Occipital lobe (tissue), 1 donor: ENCODE measurements at regions not wholly inside any gene's neighbourhood (a gene's known extent, or its start where the extent isn't known, plus 50 kb on each side); places are given as distances from the start of the nearest gene placed in this dataset.
"Not testable (repeated sequence)": the region's sequence is repeated elsewhere in the genome, so short reads cannot be mapped to it uniquely, and the experiment has no call there.

Source experiments
- DNase-seq: peaks from one replicate; lab custom pipeline; 2025; lab: John Stamatoyannopoulos, UW

DNA sequence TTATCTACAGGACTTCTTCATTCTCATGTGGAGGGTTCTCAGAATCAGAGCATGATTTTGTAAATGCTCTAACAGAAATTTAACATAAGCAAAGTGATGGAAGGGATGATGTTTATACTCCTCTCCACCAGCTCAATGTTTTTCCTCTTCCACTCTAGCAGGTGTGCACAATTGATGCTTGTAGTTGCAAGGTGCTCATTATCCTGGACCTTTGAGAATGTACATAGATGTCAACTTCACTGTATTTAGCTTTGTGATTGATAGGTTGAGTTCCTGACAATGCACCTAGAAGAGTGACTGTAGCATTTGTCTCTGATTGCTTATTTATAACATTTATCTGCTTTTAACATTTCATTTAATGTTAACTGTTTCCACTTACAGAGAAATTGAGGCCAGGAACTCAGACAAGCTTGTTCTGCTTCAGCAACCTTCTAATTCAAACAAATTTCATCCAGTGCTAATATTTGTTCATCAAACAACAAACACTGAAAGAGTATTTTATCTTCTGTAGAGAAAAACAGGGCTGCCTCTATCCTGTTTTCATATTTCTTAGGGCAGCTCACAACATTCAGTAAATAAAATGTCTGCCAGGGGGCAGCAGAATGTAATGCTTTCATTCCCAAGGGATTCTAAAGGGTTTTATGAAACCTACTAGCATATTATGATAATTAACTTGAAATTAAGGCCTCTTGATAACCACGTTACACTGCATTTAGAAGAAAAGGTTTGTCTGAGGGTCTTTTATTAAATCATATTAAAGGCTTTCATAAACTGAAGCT lies 127.9 kb upstream of the NOL4 start:
- no peak for DNase-seq

GRCh38 chr18:34354351-34354750 lies 129.6 kb upstream of the NOL4 start:
- DNase-seq, result no peak

DNA sequence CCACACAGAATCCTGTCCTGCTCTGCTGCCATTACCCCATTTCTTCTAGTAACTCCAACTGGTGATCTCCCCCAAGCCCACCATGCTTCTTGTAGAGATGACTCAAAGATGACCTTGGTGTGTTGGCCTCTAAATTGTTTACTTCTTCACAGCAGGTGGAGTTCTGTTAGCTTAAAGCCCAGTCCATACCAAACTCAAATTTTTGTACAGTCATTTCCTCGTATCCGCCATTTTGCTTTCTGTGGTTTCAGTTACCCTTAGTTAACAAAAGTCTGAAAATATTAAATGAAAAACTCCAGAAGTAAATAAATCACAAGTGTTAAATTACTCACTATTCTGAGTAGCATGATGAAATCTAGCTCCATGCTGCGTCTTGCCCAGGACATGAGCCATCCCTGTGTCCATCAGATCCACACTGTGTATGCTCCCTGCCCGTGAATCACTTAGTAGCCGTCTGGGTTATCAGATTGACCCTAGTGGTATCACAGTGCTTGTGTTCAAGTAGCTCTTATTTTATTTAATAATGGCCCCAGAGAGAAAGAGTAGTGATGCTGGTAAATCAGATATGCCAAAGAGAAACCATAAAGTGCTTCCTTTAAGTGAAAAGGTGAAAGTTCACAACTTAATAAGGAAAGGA lies 133.3 kb upstream of the NOL4 start:
- no peak for DNase-seq

DNA sequence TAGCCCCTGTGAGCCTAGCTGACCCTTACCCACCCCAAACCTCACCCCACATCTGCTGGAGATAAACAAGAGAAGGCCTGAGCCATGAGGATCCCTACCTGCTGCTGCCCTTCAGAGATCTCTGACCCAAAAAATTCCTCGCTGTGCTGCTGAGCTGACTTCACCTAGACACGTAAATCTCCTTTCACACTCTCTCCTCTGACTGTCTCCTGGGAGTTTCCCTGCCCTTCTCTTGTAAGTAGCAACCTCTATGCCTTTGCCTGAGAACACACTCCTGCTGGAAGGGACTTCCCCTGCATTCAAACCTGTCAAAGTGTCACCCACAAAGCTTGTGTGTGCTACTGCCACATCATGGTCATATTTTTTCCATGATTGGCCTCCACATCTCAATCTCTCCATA lies 134.2 kb upstream of the NOL4 start:
- no peak for DNase-seq

GRCh38 chr18:34364699-34365098 lies 140.0 kb upstream of the NOL4 start:
- DNase-seq, result no peak

DNA sequence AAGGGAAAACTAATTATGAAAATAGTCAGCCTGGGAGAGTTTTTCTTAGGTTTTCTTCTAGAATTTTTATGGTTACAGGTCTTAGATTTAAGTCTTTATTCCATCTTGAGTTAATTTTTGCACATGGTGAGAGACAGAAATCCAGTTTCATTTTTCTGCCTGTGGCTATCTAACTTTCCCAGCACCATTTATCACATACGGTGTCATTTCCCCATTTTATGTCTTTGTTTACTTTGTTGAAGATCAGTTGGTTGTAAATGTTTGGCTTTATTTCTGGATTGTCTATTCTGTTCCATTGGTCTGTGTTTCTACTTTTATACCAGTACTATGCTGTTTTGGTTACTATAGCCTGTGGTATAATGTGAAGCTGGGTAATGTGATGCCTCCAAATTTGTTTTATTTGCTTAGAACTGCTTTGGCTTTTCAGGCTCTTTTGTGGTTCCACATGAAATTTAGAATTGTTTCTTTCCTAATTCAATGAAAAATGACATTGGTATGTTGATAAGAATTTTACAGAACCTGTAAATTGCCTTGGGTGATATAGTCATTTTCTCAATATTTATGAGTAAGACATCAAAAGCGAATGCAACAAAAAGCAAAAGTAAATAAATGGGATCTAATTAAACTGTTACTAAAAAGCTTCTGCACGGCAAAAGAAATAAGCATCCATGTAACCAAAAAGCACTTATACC lies 146.1 kb upstream of the NOL4 start:
- no peak for DNase-seq

DNA sequence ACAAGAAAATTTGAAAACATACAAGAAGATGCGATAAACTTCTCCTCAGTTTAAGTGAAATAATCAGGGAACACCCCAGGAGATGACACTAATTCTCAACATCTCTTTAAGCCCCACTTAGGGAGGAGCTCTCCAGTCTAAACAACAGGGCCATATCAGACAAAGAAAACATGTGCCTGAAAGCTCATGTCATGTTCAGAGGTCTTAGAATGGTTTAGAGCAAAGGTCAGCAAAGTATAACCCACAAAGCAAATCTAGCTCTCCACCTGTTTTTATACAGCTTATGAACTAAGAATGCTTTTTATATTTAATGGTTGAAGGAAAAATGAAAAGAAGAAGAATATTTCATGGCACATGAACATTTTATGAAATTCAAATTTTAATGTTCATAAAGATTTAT lies 155.6 kb upstream of the NOL4 start:
- no peak for DNase-seq

DNA sequence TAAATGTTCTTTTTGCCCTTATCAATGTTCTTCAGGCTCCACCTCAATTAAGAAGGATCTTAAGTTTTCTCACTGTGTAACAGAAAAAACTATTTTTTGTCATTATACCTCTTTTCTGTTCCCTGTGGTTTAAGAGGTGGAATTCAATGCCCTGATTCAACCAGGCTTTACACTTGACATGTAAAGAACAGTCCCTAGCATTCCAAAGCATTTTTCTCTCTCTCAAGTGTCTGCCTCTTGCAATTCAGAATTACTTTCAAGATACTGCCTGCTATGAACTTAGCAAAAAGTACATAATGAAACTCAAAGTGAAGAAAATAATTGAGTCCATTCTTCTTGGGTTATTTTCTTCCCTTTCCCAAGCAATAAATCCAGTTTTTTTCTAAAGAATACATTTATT lies 160.6 kb upstream of the NOL4 start:
- no peak for DNase-seq

DNA sequence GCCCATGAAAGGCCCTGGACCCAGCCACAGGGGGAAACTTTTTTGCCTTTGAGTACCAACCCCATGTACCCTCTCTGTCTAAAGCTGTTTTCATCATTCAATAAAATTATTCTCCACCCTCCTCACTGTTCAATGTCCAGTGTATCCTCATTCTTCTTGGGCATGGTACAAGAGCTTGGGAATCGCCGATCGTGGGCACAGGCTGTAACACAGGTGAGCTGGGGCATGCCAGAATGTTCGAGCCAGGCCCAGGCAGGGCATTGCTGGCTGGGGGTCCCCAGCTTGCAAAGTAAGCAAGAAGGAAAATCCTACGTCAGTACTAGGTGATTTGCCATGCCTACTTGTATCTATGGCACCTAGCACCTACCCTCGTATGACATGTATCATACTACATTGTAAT lies 162.1 kb upstream of the NOL4 start:
- no peak for DNase-seq

DNA sequence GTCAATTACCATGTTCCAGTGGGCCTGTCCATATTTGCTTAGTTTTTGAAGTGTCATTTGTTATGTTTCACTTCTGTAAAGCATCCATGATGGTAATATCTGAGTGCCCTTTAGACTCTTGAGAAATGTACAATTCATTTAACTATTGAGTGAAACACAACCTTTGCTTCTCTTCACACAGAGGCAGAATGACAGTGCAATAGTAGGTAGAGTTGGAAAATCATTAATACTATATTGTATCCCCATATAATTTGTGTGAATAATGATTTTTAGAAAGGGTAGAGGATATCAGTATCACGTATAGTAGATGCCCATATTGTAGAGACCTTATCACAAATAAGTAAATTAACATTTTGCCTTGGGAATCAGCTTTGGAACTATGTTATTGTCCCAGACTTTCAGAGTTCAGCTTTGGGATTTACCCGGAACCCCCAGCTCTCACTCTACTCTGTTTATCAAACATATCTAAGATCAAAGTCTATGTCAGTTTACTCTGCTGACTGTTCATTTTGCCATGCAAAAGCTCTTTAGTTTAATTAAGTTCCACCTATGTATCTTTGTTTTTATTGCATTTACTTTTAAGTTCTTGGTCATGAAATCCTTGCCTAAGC lies 172.7 kb upstream of the NOL4 start:
- DNase-seq, result no peak

DNA sequence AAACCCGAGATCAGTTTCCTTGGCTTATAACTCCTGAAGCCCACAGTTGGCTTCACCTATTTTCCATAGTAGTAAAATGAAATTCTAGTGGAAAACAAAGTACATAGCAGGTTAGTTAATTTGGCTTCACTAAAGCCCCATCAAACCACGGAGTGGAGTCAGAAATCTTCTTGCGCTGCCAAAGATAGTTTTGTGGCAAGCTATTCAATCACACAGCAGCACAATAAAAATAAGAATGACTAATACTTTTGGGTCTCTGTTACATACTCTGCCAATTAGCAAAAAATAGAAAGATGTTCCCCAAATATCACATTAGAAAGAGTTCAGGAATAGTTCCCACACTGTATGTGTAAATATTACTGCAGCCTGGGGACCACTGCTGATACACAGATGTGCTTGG lies 175.2 kb upstream of the NOL4 start:
- DNase-seq, result no peak

DNA sequence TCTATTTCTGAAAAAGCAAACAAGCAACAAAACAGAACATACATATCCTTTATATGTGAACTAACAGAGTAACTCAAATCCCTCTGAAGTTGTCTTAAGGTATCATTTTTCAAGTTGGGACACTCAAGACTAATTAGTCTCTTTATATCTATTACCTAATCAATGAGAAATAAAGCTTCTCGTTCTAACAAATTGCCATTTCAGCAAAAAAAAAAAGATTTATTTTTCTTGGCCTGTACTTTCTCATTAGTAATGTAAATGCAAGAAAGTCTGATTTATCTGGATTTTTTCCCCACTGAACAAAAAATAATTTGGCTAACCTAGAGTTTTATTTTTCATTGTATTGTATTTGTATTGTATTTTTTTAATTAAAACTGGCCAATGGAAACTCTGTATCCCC lies 176.1 kb upstream of the NOL4 start:
- no peak for DNase-seq

DNA sequence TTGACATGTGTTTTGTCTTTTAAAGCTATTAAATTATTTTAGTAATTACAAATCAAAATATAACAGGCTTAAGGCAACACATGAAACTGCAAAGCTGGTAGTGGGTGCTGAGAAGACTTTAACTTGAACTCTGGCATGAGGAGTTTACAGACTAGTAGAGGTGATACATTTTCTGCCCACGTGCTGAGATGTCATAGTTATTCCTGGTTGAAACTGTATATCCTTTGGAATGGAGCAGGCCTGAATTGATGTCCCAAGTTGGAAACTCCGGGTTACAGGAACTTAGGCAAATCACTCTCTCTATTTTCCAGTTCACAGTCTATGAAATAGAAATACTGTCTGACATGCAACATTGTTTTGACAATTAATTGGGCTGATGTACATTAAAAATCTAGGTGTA lies 177.1 kb upstream of the NOL4 start:
- no peak for DNase-seq

DNA sequence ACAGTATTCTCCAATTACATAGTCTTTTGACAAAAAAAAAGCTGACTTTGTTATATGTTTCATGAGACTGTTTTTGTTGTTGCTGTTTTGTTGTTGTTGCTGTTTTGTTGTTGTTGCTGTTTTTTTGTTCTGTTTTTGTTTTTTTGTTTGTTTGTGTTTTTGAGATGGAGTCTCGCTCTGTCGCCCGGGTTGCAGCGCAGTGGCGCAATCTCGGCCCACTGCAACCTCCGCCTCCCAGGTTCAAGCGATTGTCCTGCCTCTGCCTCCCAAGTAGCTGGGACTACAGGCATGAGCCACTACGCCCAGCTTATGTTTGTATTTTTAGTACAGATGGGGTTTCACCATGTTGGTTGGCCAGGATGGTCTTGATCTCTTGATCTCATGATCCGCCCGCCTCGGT lies 182.8 kb upstream of the NOL4 start:
- DNase-seq, result not testable (repeated sequence)

GRCh38 chr18:34411952-34412351 lies 187.2 kb upstream of the NOL4 start:
- no peak for DNase-seq

- no peak for DNase-seq
Measured at GRCh38 chr18:34431042-34431441, 206.3 kb upstream of the NOL4 start.

GRCh38 chr18:34444622-34445021 lies 219.9 kb upstream of the NOL4 start:
- DNase-seq, result no peak

GRCh38 chr18:34448662-34449061 lies 223.9 kb upstream of the NOL4 start:
- no peak for DNase-seq

DNA sequence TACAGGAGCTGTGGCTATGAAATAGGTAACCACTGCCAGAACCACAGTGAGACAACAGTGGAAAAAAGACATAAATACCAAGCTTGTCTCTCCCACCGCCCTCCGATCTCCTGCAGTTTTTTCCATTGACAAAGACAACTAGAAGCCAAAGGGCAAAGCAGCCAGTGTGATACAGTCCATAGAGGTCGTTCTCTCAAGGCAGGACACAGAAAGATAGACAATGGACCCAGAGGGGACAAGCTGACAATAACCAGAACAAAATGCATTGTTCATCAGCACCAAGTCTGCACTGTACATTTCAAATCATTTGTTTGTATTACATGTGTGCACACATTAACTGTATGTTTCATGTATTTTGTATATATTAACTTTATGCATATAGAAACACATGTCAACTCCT lies 233.0 kb upstream of the NOL4 start:
- no peak for DNase-seq

DNA sequence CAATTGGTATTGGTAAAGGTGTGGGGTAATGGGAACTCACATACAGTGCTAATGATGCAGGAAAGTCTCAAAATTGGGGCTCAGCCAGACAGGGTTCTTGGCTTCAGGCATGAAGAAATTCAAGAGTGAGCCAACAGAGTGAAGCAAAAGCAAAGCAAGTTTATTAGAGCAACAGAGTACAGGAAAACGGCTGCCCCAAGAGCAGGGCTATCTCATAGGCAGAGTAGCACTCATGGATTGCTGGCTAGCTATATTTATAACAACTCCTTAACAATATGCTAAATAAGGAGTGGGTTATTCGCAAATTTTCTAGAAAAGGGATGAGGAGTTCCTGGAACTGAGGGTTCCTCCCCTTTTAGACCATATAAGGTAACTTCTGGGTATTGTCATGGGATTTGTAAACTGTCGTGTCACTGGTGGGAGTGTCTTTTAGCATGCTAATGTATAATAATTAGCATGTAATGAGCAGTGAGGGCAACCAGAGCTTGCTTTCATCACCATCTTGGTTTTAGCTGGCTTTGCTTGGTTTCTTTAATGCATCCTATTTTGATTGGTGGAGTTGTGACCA lies 233.8 kb upstream of the NOL4 start:
- no peak for DNase-seq

DNA sequence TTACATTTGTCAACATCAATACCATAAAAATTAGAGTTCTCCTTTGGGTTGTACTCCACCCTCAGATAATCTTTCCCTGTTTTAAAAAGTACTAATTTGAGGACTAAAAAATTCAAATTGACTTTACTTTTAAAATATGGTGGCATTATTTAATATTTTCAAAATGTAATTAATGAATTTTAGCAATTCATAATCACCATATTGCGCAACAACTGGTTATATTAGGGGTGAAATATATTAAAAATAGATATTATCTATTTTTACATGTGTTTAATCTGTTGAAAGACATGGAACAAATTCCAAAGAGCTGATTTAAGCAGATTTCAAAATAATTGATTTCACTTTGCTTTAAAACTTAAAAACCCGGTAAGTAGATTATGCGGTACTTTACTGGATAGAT lies 236.6 kb upstream of the NOL4 start:
- no peak for DNase-seq

GRCh38 chr18:34467058-34467457 lies 242.3 kb upstream of the NOL4 start:
- no peak for DNase-seq
